GM23248 (cell line): ENCODE measurements at regions not wholly inside any gene's neighbourhood (a gene's known extent, or its start where the extent isn't known, plus 50 kb on each side); places are given as distances from the start of the nearest gene placed in this dataset.

Source experiments
- EZH2 ChIP-seq: fragments of 200-600 bp; sonication (generic); IDR thresholded peaks from 2 replicates; pipeline ENCODE4 v1.6.1; 2018; ENCODE audit warnings: antibody characterized with exemption, mild to moderate bottlenecking; ENCODE audit not compliant: insufficient read depth, poor library complexity, severe bottlenecking
- EZH2phosphoT487 ChIP-seq: fragments of 200-600 bp; sonication (generic); IDR thresholded peaks from 2 replicates; pipeline ENCODE4 v1.6.1; 2018; ENCODE audit warnings: antibody characterized with exemption, moderate library complexity, mild to moderate bottlenecking, low read depth; ENCODE audit not compliant: insufficient read depth

GRCh38 chr20:57872816-57873409, 163.1 kb upstream of the PMEPA1 start:
- no peak for TF ChIP-seq EZH2phosphoT487
- no peak for TF ChIP-seq EZH2
